ENCODE measurements at regions not wholly inside any gene's neighbourhood (a gene's known extent, or its start where the extent isn't known, plus 50 kb on each side); places are given as distances from the start of the nearest gene placed in this dataset.

GRCh38 chr11:19598456-19598855 is 114.2 kb upstream of the NAV2 start:
- H3K4me3 Mint-ChIP-seq: no peak overlapping the region
- DNase-seq: no peak
- H3K27ac Mint-ChIP-seq: no peak overlapping the region
- peaks cover 80% of the 10 kb centered on the region for H3K27me3 Mint-ChIP-seq
- H3K36me3 Mint-ChIP-seq (ENCODE audit: low read depth): peaks cover 3% of the 10 kb centered on the region
- ATAC-seq: no peak
- no peaks in the 10 kb centered on the region for H3K4me1 Mint-ChIP-seq
- H3K9me3 ChIP-seq (ENCODE audit: control insufficient read depth, low read length, poor library complexity, severe bottlenecking): no peaks in the 10 kb centered on the region

DNA sequence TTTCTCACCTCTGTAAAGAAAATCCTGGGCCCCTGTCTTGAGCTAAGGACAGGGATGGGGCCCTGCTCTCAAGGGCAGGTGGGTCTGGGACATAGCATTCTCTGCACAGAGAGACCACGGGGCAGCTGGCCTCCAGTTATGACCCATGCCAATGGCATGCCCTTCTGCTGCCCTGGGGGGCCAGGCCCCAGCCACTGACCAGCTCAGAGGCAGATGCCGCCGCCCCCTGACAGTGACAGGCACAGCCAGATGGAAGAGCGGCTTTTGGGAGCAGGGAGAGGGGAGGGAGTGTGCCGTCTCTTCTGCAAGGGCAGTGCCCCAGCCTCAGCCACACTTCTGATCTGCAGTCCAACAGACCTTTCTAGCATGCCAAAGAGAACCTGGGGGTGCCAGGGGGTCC is 114.8 kb upstream of the NAV2 start:
- Mint-ChIP-seq H3K27ac (no peak overlapping the region), H3K36me3 (ENCODE audit: low read depth) (peaks cover 3% of the 10 kb centered on the region), H3K4me1 (no peaks in the 10 kb centered on the region), H3K27me3 (peaks cover 78% of the 10 kb centered on the region), H3K4me3 (no peak overlapping the region)
- DNase-seq: no peak
- H3K9me3 ChIP-seq (ENCODE audit: control insufficient read depth, low read length, poor library complexity, severe bottlenecking): no peaks in the 10 kb centered on the region
- no peak for ATAC-seq

GRCh38 chr11:19597206-19597605 is 115.4 kb upstream of the NAV2 start:
- no peaks in the 10 kb centered on the region for H3K9me3 ChIP-seq (ENCODE audit: control insufficient read depth, low read length, poor library complexity, severe bottlenecking)
- ATAC-seq: no peak
- Mint-ChIP-seq H3K36me3 (ENCODE audit: low read depth) (no peaks in the 10 kb centered on the region), H3K4me3 (no peak overlapping the region), H3K4me1 (no peaks in the 10 kb centered on the region), H3K27ac (no peak overlapping the region), H3K27me3 (peaks cover 72% of the 10 kb centered on the region)
- no peak for DNase-seq

DNA sequence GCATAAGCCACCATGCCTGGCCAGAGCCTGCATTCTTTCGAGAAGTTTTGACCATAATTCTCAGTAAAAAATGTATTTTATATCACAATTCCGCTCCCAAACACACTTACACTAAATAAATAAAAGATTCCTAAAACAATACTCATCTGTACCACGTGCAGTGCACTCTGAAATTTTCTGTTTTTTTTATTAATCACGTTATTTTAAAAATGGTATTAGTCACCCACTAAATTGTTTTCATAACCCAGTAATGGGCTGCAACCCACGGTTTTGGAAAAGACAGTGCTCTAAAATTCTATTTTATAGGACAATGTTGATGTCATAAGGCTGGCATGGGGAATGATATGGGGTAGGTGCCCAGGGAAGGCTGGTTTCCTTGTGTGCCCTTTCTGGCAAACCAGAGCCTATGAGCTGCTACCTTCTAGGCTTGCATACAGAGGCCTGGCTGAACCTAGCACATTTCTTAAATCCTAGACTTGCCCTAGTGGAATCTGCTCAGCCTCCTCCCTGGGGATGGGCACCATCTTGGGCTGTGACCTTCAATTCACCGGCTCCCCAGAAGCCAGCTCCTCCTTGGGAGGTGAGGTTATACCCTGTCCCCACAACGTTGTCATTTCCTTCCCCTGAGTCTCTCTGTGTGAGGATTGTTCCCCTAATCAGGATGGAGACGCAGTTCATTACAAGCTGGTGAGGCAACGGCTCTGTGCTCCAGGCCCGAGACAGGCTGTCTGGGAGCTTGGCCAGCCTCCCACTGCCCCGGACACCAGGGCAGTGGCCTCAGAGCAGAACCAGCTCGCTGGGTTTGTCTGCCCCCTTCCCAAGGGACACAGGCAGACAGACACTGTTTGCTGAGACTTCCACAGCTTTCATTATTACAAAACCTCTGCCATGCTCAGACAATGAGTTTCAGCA is 116.5 kb upstream of the NAV2 start:
- peaks cover 64% of the 10 kb centered on the region for H3K27me3 Mint-ChIP-seq
- H3K27ac Mint-ChIP-seq: no peak overlapping the region
- DNase-seq (no peak), ATAC-seq (no peak)
- H3K4me1 Mint-ChIP-seq: no peaks in the 10 kb centered on the region
- H3K36me3 Mint-ChIP-seq (ENCODE audit: low read depth): no peaks in the 10 kb centered on the region
- no peak overlapping the region for H3K4me3 Mint-ChIP-seq
- no peaks in the 10 kb centered on the region for H3K9me3 ChIP-seq (ENCODE audit: control insufficient read depth, low read length, poor library complexity, severe bottlenecking)

DNA sequence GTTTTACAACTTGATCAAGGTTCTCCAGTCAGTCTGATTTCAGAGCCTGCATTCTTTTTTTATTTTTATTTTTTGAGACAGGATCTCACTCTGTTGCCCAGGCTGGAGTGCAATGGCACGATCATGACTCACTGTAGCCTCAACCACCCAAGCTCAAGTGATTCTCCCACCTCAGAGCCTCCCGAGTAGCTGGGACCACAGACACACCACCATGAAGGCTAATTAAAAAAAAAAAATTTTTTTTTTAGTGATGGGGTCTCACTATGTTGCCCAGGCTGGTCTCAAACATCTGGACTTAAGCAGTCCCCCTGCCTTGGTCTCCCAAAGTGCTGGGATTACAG is 117.2 kb upstream of the NAV2 start:
- H3K27me3 Mint-ChIP-seq: peaks cover 58% of the 10 kb centered on the region
- H3K9me3 ChIP-seq (ENCODE audit: control insufficient read depth, low read length, poor library complexity, severe bottlenecking): no peaks in the 10 kb centered on the region
- no peak for ATAC-seq
- no peaks in the 10 kb centered on the region for H3K36me3 Mint-ChIP-seq (ENCODE audit: low read depth)
- no peaks in the 10 kb centered on the region for H3K4me1 Mint-ChIP-seq
- no peak overlapping the region for H3K4me3 Mint-ChIP-seq
- DNase-seq: no peak
- no peak overlapping the region for H3K27ac Mint-ChIP-seq

DNA sequence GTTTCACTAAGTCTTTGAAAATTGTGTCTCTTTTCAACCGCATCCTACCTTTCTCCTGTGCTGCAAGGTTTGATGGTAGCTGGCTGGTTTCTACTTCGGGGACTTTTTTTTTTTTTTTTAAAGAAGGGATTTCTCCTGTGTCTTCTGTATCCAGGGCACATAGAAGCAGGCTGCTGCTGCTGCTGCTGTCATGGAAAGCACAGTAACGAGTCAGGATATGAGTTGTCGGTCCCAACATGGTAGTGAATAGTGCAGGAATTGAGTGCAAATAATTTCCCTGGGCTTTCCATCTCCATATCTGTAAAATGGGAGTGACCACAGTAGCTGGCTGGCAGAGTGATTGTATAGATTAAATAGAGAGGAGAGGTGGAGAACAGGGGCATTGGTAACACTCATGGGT is 118.3 kb upstream of the NAV2 start:
- no peaks in the 10 kb centered on the region for H3K9me3 ChIP-seq (ENCODE audit: control insufficient read depth, low read length, poor library complexity, severe bottlenecking)
- peaks cover 47% of the 10 kb centered on the region for H3K27me3 Mint-ChIP-seq
- no peaks in the 10 kb centered on the region for H3K4me1 Mint-ChIP-seq
- no peak overlapping the region for H3K4me3 Mint-ChIP-seq
- no peak overlapping the region for H3K27ac Mint-ChIP-seq
- H3K36me3 Mint-ChIP-seq (ENCODE audit: low read depth): no peaks in the 10 kb centered on the region
- ATAC-seq: no peak
- DNase-seq: no peak

GRCh38 chr11:19592842-19593241 is 119.8 kb upstream of the NAV2 start:
- no peak overlapping the region for H3K4me3 Mint-ChIP-seq
- H3K27ac Mint-ChIP-seq: no peak overlapping the region
- H3K27me3 Mint-ChIP-seq: peaks cover 32% of the 10 kb centered on the region
- no peaks in the 10 kb centered on the region for H3K36me3 Mint-ChIP-seq (ENCODE audit: low read depth)
- no peak for ATAC-seq
- H3K9me3 ChIP-seq (ENCODE audit: control insufficient read depth, low read length, poor library complexity, severe bottlenecking): no peaks in the 10 kb centered on the region
- no peaks in the 10 kb centered on the region for H3K4me1 Mint-ChIP-seq
- DNase-seq: no peak

DNA sequence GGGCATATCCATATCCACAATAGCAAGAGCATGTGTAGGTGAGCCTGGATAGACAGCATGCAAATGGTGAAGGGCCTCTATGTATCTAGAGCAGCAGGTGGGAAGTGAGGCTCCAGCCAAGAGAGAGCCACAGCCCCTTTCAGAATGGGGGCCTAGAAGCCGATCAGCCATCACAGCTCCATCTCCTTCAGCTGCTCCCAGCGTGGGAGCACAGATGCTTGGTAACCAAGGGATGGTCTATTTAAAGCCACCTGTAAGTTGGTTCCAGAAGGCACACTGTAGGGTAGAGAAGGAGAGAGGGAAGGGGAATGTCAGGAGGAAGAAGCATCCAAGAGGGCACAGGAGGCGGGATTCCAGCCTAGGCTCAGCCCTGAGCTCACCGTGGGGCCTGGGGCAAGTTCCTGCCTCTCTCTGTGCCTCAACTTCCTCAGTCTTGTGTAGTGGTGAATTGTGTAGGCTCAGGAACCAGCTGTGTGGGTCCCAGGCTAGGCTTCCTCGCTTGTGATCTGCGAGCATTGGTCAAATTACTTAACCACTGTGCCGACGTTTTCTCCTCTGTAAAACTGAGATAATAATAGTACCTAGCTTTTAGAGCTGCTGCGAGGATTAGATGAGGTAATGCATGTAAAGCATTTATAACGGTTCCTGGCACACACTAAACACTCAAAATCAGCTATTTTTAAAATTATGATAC is 122.9 kb upstream of the NAV2 start:
- H3K36me3 Mint-ChIP-seq (ENCODE audit: low read depth): no peaks in the 10 kb centered on the region
- H3K4me1 Mint-ChIP-seq: no peaks in the 10 kb centered on the region
- peaks cover 13% of the 10 kb centered on the region for H3K27me3 Mint-ChIP-seq
- no peak for DNase-seq
- no peak overlapping the region for H3K27ac Mint-ChIP-seq
- H3K9me3 ChIP-seq (ENCODE audit: control insufficient read depth, low read length, poor library complexity, severe bottlenecking): no peaks in the 10 kb centered on the region
- ATAC-seq: no peak
- no peak overlapping the region for H3K4me3 Mint-ChIP-seq

- ATAC-seq (no peak), DNase-seq (no peak)
- no peaks in the 10 kb centered on the region for H3K4me1 Mint-ChIP-seq
- no peaks in the 10 kb centered on the region for H3K36me3 Mint-ChIP-seq (ENCODE audit: low read depth)
- H3K27me3 Mint-ChIP-seq: no peaks in the 10 kb centered on the region
- H3K27ac Mint-ChIP-seq: no peak overlapping the region
- H3K9me3 ChIP-seq (ENCODE audit: control insufficient read depth, low read length, poor library complexity, severe bottlenecking): no peaks in the 10 kb centered on the region
- no peak overlapping the region for H3K4me3 Mint-ChIP-seq
These were observed 124.7 kb upstream of the NAV2 start for GRCh38 chr11:19587979-19588378.

DNA sequence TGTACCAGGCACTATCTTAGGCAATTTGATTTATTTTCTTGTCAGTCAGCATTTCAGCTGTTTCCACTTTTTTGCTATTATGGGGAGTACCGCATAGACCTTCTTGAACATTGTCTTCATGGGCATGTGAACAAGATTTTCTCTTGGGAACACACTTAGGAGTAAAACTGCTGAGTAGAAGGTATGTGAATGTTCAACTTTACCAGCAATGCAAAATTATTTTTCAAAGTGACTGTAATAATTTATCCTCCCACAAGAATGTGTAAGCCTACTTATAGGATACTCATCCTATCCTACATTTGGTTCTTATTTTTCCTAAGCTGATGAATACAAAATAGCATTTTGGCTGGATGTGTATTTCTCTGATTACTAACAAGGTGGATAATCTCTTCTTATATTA is 132.0 kb upstream of the NAV2 start:
- Mint-ChIP-seq H3K27me3 (no peaks in the 10 kb centered on the region), H3K36me3 (ENCODE audit: low read depth) (no peaks in the 10 kb centered on the region), H3K4me1 (no peaks in the 10 kb centered on the region), H3K27ac (no peak overlapping the region), H3K4me3 (no peak overlapping the region)
- no peaks in the 10 kb centered on the region for H3K9me3 ChIP-seq (ENCODE audit: control insufficient read depth, low read length, poor library complexity, severe bottlenecking)
- ATAC-seq (no peak), DNase-seq (no peak)

GRCh38 chr11:19579957-19580356 is 132.7 kb upstream of the NAV2 start:
- no peaks in the 10 kb centered on the region for H3K4me1 Mint-ChIP-seq
- no peak for ATAC-seq
- H3K36me3 Mint-ChIP-seq (ENCODE audit: low read depth): no peaks in the 10 kb centered on the region
- no peaks in the 10 kb centered on the region for H3K27me3 Mint-ChIP-seq
- H3K4me3 Mint-ChIP-seq: no peak overlapping the region
- DNase-seq: no peak
- H3K9me3 ChIP-seq (ENCODE audit: control insufficient read depth, low read length, poor library complexity, severe bottlenecking): no peaks in the 10 kb centered on the region
- no peak overlapping the region for H3K27ac Mint-ChIP-seq

DNA sequence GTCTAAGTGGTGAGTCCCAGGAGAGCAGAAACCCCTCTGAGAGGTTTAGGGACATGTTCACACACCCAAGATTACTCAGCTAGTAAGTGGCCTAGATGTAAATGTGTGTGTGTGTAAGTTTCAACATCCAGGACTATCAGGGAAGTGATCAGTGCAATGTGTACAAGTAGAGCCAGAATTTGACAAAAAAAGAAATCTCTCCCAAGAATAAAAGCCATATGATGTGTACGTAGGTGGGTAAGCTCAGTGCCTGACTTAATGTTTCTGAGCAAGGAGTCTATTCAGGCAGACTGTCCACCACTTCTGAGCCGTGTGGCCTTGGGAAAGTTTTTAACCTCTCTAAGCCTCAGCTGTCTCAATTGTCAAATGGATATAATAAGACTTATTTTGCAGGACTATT is 133.8 kb upstream of the NAV2 start:
- no peaks in the 10 kb centered on the region for H3K9me3 ChIP-seq (ENCODE audit: control insufficient read depth, low read length, poor library complexity, severe bottlenecking)
- Mint-ChIP-seq H3K27ac (no peak overlapping the region), H3K4me3 (no peak overlapping the region), H3K4me1 (no peaks in the 10 kb centered on the region), H3K36me3 (ENCODE audit: low read depth) (no peaks in the 10 kb centered on the region), H3K27me3 (no peaks in the 10 kb centered on the region)
- ATAC-seq (no peak), DNase-seq (no peak)

DNA sequence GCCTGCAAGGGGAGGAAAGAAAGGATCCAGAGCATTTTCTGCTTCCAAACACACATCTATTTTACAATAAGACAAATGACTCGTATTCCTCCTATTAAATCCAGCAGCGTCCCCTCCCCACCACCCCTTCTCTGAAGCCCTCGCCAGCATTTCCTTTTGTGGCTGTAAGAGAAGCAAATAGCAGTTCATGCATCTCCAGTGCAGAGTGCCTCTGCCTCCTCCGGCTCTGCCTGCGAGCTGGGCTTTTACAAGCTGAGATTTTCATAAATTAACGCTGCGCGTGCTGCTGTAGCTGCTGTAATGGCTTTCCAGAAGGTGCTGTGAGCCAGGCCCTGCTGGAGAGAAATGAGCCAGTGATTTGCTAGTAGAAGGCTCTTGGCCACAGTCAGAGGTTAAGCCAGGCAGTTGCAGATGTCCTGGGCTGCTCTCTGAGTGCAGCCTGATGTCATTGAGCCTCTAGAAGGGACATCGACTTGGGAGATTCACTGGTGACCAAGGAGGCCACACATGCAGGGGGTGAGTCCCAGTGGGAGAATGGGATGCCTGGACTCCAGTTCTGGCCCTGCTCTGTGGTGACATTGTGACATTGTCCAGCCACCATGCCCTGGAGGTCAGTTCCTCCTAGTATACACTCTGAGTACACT is 134.5 kb upstream of the NAV2 start:
- ATAC-seq (no peak), DNase-seq (no peak)
- H3K36me3 Mint-ChIP-seq (ENCODE audit: low read depth): no peaks in the 10 kb centered on the region
- H3K9me3 ChIP-seq (ENCODE audit: control insufficient read depth, low read length, poor library complexity, severe bottlenecking): no peaks in the 10 kb centered on the region
- no peak overlapping the region for H3K4me3 Mint-ChIP-seq
- no peaks in the 10 kb centered on the region for H3K27me3 Mint-ChIP-seq
- H3K4me1 Mint-ChIP-seq: no peaks in the 10 kb centered on the region
- no peak overlapping the region for H3K27ac Mint-ChIP-seq

Measured in T-helper 17 cell (primary cell).